Activated CD8-positive, alpha-beta memory T cell treated with anti-CD3 and anti-CD28 coated beads, Interleukin-2, amount 10 ng/mL, durations not matched to agents 7 days and 5 days (primary cell): ENCODE measurements at regions not wholly inside any gene's neighbourhood (a gene's known extent, or its start where the extent isn't known, plus 50 kb on each side); places are given as distances from the start of the nearest gene placed in this dataset.

Source experiments
- ATAC-seq: fragments of 150-1000 bp; cut with Tn5 transposase; one replicate; pipeline ENCODE4 v1.10.0; 2021; ENCODE audit warnings: moderate library complexity
- CTCF ChIA-PET: fragments of 350-600 bp; sonication (Branson Sonifier 250); formaldehyde crosslinking; loops from one replicate; lab custom pipeline; 2021; ENCODE audit warnings: antibody characterized with exemption; lab: Charles Lee
- DNase-seq: peaks from one replicate; pipeline ENCODE4 v3.0.0-alpha.2; 2020
- H3K27ac Mint-ChIP-seq: one replicate; pipeline ENCODE4 v1.8.0; 2021; ENCODE audit warnings: mild to moderate bottlenecking, mixed read lengths
- H3K27me3 Mint-ChIP-seq: one replicate; pipeline ENCODE4 v1.8.0; 2021; ENCODE audit warnings: mixed read lengths
- H3K36me3 Mint-ChIP-seq: one replicate; pipeline ENCODE4 v1.8.0; 2021; ENCODE audit warnings: mild to moderate bottlenecking, mixed read lengths
- H3K4me1 Mint-ChIP-seq: one replicate; pipeline ENCODE4 v1.8.0; 2021; ENCODE audit warnings: mixed read lengths
- H3K4me3 Mint-ChIP-seq: one replicate; pipeline ENCODE4 v1.8.0; 2021; ENCODE audit warnings: mild to moderate bottlenecking, moderate library complexity, mixed read lengths
- H3K9me3 Mint-ChIP-seq: one replicate; pipeline ENCODE4 v1.8.0; 2022; ENCODE audit warnings: low read depth, mixed read lengths

DNA sequence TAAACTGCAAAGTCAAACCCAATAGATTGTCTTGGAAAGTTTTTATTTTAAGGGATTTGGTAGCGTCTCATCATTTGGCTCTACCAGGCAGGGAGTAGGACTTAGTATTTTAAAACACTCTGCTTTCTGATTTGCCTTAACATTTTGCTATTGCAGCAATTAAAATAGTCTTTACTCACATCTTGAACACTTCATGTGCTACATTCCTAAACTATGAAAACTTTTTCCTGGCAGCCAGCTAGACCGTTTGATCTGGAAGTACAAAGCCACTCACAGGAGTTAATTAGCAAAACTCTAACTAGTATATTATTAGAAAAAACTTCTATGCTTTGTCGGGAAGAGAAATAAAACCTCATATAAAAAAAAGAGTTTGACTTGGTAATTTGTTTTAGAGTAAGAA, 111.4 kb downstream of the TFPI2 start:
- ATAC-seq = no peak
- no peak overlapping the region for H3K27ac Mint-ChIP-seq
- no peak overlapping the region for H3K4me3 Mint-ChIP-seq
- peaks cover 2% of the 10 kb centered on the region for H3K9me3 Mint-ChIP-seq
- H3K36me3 Mint-ChIP-seq = no peaks in the 10 kb centered on the region
- no peaks in the 10 kb centered on the region for H3K4me1 Mint-ChIP-seq
- CTCF ChIA-PET = no interaction called here
- H3K27me3 Mint-ChIP-seq = no peaks in the 10 kb centered on the region
- no peak for DNase-seq

DNA sequence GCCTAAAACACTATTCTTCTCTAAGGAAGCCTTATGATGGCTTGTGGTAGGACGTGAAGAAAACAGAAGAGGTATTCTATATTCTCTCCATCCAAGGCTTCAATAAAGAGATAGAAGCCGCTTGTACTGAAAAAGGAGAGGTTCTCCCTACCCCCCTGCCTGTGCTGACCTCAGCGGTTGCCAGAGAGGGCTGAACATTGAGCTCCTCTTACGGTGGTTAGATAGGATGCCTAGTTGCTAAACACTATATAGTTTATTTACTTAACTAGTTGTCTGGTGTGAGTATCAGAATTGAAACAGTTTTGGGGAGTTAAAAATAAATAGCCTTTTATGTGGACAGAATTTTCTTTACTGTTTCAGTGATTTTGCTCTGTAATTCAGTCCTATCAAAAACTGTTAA, 112.2 kb downstream of the TFPI2 start:
- H3K27ac Mint-ChIP-seq = no peak overlapping the region
- no peaks in the 10 kb centered on the region for H3K36me3 Mint-ChIP-seq

DNA sequence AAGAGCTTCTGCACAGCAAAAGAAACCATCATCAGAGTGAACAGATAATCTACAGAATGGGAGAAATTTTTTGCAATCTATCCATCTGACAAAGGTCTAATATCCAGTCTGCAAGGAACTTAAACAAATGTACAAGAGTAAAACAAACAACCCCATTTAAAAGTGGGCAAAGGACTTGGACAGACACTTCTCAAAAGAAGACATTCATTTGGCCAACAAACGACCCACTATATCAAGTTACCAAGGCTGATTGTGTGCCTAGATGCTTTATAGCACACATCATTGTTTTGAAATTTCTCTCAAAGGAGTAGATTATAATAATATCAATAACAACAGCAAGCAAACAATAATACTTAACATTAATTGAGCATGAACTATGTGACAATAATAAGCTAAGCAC, 117.1 kb downstream of the TFPI2 start:
- CTCF ChIA-PET = no interaction called here
- peaks cover 2% of the 10 kb centered on the region for H3K9me3 Mint-ChIP-seq
- no peaks in the 10 kb centered on the region for H3K4me1 Mint-ChIP-seq
- no peaks in the 10 kb centered on the region for H3K36me3 Mint-ChIP-seq
- ATAC-seq (no peak), DNase-seq (no peak)
- no peak overlapping the region for H3K4me3 Mint-ChIP-seq
- no peak overlapping the region for H3K27ac Mint-ChIP-seq
- H3K27me3 Mint-ChIP-seq = no peaks in the 10 kb centered on the region

More for the DNA sequence above, 112.2 kb downstream of the TFPI2 start:
- peaks cover 2% of the 10 kb centered on the region for H3K9me3 Mint-ChIP-seq
- DNase-seq (no peak), ATAC-seq (no peak)
- no peaks in the 10 kb centered on the region for H3K4me1 Mint-ChIP-seq
- CTCF ChIA-PET = no interaction called here
- no peak overlapping the region for H3K4me3 Mint-ChIP-seq
- no peaks in the 10 kb centered on the region for H3K27me3 Mint-ChIP-seq

DNA sequence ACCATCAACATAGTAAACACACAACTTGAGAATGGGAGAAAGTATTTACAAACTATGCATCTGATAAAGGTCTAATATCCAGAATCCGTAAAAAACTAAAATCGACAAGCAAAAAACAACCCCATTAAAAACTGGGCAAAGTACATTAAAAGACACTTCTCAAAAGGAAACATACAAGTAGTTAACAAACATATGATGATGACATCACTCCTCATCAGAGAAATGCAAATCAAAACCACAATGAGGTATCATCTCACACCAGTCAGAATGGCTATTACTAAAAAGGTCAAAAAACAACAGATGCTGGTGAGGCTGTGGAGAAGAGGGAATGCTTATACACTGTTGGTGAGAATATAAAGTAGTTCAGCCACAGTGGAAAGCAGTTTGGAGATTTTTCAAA, 125.1 kb downstream of the TFPI2 start:
- Mint-ChIP-seq H3K4me3 (no peak overlapping the region), H3K4me1 (no peaks in the 10 kb centered on the region), H3K9me3 (no peaks in the 10 kb centered on the region), H3K27ac (no peak overlapping the region), H3K27me3 (no peaks in the 10 kb centered on the region), H3K36me3 (no peaks in the 10 kb centered on the region)
- CTCF ChIA-PET = no interaction called here
- ATAC-seq (no peak), DNase-seq (no peak)

DNA sequence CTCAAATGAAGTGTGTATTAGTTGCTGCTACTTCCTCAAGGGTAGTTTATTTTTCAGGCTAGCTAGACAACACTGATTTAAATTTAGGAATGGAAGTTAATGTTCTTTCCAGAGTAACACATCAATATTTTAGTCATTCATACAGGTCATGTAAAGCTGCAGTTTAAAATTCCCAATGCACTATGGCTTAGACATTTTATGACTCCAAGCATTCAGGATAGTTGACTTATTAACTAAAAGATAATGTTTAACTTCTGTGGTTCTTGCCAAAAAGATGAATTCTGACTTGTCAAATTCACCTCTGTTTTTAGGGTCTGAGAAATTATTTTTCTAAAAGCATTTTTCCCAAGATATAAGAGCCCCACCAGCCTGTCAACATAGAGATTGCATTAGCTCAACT, 131.9 kb downstream of the TFPI2 start:
- H3K27me3 Mint-ChIP-seq = no peaks in the 10 kb centered on the region
- CTCF ChIA-PET = no interaction called here
- no peaks in the 10 kb centered on the region for H3K9me3 Mint-ChIP-seq
- no peaks in the 10 kb centered on the region for H3K36me3 Mint-ChIP-seq
- no peaks in the 10 kb centered on the region for H3K4me1 Mint-ChIP-seq
- DNase-seq (no peak), ATAC-seq (no peak)
- H3K4me3 Mint-ChIP-seq = no peak overlapping the region
- no peak overlapping the region for H3K27ac Mint-ChIP-seq

DNA sequence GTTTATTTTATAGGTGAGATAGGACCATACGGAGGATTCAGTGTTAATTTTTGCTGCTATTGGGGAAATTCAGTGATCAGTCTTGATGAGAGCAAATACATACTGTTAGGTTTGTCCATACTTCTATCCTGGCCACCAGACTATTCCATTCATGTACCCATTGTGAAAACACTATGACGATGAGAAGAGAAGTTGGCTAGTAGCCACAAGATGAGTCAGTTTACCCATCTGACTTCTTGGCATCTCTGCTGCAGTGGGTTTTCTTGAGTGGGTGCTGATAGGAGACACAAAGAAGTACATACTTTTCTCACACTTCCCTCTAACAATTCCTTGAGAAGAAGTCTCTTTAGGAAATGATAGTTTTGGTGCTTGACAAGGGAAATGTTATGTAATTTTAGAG, 133.1 kb downstream of the TFPI2 start:
- Mint-ChIP-seq H3K36me3 (no peaks in the 10 kb centered on the region), H3K27me3 (no peaks in the 10 kb centered on the region), H3K4me1 (no peaks in the 10 kb centered on the region), H3K9me3 (no peaks in the 10 kb centered on the region), H3K27ac (no peak overlapping the region), H3K4me3 (no peak overlapping the region)
- DNase-seq = no peak
- CTCF ChIA-PET = no interaction called here
- ATAC-seq = no peak

DNA sequence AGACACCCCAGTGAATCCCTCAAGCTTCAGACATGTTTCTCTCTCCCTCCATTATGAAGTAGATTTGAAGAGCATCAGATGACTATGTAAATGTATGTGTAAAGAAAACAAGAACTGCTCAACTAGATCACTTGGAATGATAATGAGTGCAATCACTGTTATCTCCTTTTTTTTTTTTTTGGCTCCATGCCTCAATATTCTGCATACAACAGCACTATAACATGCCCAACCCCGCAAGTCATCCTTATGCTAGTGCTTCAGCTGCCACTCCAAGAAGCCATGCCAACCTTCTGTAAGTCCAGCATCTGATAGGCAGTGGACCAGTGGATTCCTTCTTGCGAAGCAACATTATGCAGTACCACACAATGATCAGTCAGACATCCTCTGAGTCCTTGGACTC, 133.7 kb downstream of the TFPI2 start:
- H3K36me3 Mint-ChIP-seq = no peaks in the 10 kb centered on the region
- H3K4me1 Mint-ChIP-seq = no peaks in the 10 kb centered on the region
- CTCF ChIA-PET = no interaction called here
- ATAC-seq (no peak), DNase-seq (no peak)
- H3K27me3 Mint-ChIP-seq = no peaks in the 10 kb centered on the region
- no peaks in the 10 kb centered on the region for H3K9me3 Mint-ChIP-seq
- H3K4me3 Mint-ChIP-seq = no peak overlapping the region
- H3K27ac Mint-ChIP-seq = no peak overlapping the region

DNA sequence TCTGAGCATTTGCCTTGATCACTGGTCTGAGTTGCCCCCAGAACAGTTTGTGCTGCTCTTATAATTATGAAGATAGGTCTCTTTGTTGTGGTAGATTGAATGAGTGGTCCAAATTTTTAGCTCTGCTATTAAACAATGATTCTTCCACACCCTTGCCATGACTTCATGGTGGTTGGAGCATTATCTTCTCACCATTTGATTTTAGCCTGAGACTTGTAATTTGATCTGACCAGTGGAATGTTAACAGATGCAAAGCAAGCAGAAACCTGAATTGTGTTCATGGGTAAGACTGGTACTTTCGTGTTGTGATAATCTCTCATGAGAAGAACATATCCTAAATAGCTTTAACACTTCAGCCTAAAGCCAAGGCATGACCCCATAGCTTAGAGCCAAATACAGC, 139.1 kb downstream of the TFPI2 start:
- Mint-ChIP-seq H3K36me3 (no peaks in the 10 kb centered on the region), H3K27ac (no peak overlapping the region), H3K9me3 (no peaks in the 10 kb centered on the region), H3K4me3 (no peak overlapping the region), H3K4me1 (no peaks in the 10 kb centered on the region), H3K27me3 (no peaks in the 10 kb centered on the region)
- ATAC-seq = no peak
- no peak for DNase-seq
- CTCF ChIA-PET = no interaction called here

DNA sequence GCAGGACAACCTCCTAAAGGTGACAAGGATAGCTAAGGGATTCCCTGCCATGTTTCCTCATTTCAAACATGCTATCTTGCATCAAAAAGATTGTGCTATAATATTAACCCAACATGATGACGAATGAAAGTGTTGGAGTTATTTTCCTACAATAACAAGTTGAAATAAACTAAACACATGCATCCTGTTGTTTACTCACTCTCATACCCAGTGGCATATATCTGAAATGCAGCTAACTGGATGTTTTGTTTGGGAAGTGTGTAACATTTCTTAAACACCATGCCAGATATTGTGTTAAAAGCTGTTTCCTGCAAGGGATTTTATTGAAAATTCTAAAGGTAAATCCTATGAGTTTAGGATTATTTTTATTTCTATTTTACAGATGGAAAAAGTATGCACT, 139.6 kb downstream of the TFPI2 start:
- CTCF ChIA-PET = no interaction called here
- H3K36me3 Mint-ChIP-seq = no peaks in the 10 kb centered on the region
- no peaks in the 10 kb centered on the region for H3K4me1 Mint-ChIP-seq
- no peaks in the 10 kb centered on the region for H3K27me3 Mint-ChIP-seq
- no peak overlapping the region for H3K27ac Mint-ChIP-seq
- no peaks in the 10 kb centered on the region for H3K9me3 Mint-ChIP-seq
- no peak for ATAC-seq
- H3K4me3 Mint-ChIP-seq = no peak overlapping the region
- no peak for DNase-seq

DNA sequence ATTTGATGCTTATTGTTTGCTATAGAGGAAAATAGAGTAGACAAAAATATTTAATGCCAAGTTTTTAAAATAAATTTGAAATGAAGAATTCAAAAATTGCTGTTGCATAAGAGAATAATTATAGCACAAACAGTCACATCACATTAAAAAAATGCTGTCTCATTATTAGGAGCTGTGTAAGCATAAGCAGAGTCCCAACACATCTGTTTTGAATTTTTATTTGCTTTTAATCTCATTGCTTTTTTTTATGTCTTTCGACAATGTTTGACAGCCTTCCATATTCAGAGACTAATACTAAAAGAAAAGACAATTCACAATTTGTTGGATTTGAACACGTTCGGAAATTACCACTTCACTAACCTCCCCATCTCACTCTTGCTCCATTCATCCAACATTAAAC, 143.5 kb downstream of the TFPI2 start:
- Mint-ChIP-seq H3K4me3 (no peak overlapping the region), H3K9me3 (no peaks in the 10 kb centered on the region), H3K27ac (no peak overlapping the region), H3K4me1 (no peaks in the 10 kb centered on the region), H3K27me3 (peaks cover 3% of the 10 kb centered on the region), H3K36me3 (no peaks in the 10 kb centered on the region)
- ATAC-seq = no peak
- DNase-seq = no peak
- CTCF ChIA-PET = no interaction called here

DNA sequence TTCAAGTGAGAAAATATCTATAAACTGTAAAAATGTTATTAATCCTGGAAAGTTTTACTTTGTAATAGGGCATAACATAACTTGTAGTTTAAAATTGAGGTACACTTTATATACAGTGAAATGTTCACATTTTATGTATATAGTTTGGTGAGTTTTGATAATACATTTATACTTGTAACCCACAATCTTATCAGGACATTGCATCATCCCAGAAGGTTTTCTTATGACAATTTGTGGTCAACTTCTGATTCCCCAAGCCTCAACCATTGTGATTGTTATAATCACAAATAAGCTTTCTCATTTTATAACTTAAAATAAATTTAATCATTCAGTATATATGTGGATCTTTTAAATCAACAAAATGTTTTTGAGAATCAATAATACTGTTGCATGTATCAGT, 151.1 kb downstream of the TFPI2 start:
- ATAC-seq = no peak

DNA sequence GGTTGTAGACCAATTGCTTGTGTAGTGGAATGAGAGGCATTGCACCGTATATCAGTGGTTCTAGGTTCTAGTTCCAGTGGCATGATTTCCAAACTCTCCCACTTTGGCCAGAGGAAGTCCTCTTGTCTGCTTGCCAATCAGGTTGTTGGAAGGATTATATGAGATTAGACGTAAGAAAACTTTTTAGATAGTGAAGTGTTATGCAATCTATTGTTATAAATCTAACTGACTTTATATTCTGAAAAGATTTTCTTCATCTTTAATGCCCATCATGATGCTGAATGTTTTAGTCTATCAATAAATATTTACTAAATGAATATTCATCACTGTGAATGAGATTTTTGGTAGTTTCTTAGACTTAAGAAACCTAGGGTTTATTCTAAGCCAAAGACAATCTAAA, 152.6 kb downstream of the TFPI2 start:
- H3K4me3 Mint-ChIP-seq = no peak overlapping the region

More for the DNA sequence above, 151.1 kb downstream of the TFPI2 start:
- Mint-ChIP-seq H3K9me3 (no peaks in the 10 kb centered on the region), H3K27me3 (peaks cover 6% of the 10 kb centered on the region), H3K4me1 (no peaks in the 10 kb centered on the region), H3K36me3 (no peaks in the 10 kb centered on the region), H3K4me3 (no peak overlapping the region), H3K27ac (no peak overlapping the region)
- CTCF ChIA-PET = no interaction called here
- no peak for DNase-seq

DNA sequence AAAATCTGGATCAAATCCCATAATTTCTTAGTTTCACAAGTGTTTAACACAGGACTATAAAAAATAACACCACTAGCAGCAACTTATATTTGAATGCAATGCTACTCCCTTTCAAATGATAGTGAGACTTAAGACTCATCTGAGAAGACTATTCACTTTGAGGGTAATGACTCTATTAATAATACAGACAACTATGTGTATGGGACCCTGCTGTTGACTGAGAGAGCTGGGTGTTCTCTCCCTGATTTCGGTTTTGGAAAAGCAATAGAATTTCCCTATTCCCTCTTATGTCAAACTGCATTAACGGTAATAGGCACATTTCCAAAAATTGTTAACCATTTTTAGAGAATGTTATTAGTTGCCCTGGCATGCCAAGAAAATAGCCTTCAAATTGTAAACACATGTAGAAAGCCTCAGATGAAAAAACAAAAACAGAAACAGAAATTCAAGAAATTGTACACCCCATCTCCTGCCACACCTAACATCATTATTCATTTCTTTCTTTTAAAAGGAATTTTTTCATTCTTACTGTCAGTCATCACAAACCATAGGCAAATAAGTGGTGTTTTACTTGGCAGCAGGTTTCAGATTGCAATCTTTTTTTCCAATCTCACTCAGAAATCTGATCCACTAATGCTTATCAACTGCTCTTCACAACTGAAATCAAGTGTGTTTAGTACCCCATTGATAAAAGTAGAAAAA, 153.7 kb downstream of the TFPI2 start:
- Mint-ChIP-seq H3K4me3 (no peak overlapping the region), H3K27me3 (peaks cover 3% of the 10 kb centered on the region), H3K27ac (no peak overlapping the region), H3K36me3 (no peaks in the 10 kb centered on the region), H3K4me1 (no peaks in the 10 kb centered on the region), H3K9me3 (no peaks in the 10 kb centered on the region)
- ATAC-seq (no peak), DNase-seq (no peak)
- CTCF ChIA-PET = no interaction called here

More for the DNA sequence above, 152.6 kb downstream of the TFPI2 start:
- H3K27me3 Mint-ChIP-seq = peaks cover 6% of the 10 kb centered on the region
- ATAC-seq = no peak
- no peaks in the 10 kb centered on the region for H3K4me1 Mint-ChIP-seq
- H3K27ac Mint-ChIP-seq = no peak overlapping the region
- H3K36me3 Mint-ChIP-seq = no peaks in the 10 kb centered on the region
- H3K9me3 Mint-ChIP-seq = no peaks in the 10 kb centered on the region
- DNase-seq = no peak
- CTCF ChIA-PET = no interaction called here

DNA sequence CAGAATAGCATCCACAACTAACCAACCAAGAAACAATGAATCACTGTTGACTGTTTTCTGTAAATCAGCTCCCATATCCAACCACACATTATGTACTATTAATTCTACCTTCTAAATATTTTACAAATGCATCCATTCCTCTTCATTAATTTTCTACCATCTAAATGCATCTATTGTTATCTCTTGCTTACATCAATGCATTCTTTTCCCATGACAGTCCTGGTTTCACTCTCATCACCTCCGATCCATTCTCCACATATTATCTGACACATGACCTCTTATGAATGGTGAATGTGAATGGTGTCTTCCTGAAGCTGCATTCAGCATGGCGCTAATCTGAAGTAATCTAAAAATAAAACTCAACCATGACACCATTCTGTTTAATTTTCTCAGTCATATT, 153.8 kb upstream of the CALCR start:
- CTCF ChIA-PET = no interaction called here
- no peak overlapping the region for H3K4me3 Mint-ChIP-seq
- DNase-seq (no peak), ATAC-seq (no peak)
- no peak overlapping the region for H3K27ac Mint-ChIP-seq
- no peaks in the 10 kb centered on the region for H3K9me3 Mint-ChIP-seq
- H3K27me3 Mint-ChIP-seq = no peaks in the 10 kb centered on the region
- H3K36me3 Mint-ChIP-seq = no peaks in the 10 kb centered on the region
- no peaks in the 10 kb centered on the region for H3K4me1 Mint-ChIP-seq

DNA sequence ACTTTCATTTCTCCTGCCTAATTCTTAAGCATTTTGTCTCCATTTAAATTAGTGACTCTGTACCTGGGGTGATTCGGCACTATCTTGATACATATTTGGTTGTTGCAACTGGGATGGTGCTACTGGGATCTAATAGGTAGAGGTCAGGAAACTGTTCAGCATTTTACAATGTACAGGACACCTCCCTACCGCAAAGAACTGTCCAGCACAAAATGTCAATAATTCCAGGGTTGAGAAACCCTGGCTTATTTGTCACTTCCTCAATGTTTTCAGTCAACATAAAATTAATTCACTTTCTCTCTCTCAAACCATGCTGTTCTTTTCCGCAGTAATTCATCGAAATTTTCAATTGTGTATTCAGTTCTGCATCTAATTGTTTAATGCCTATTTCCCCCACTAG, 151.4 kb upstream of the CALCR start:
- Mint-ChIP-seq H3K27me3 (peaks cover 5% of the 10 kb centered on the region), H3K36me3 (no peaks in the 10 kb centered on the region), H3K9me3 (no peaks in the 10 kb centered on the region), H3K4me1 (no peaks in the 10 kb centered on the region), H3K27ac (no peak overlapping the region), H3K4me3 (no peak overlapping the region)
- DNase-seq = no peak
- CTCF ChIA-PET = no interaction called here
- ATAC-seq = no peak
